ENCODE measurements at regions not wholly inside any gene's neighbourhood (a gene's known extent, or its start where the extent isn't known, plus 50 kb on each side); places are given as distances from the start of the nearest gene placed in this dataset.

- no peak for DNase-seq (ENCODE audit: extremely low spot score, unreplicated experiment)
- Mint-ChIP-seq H3K27ac (no peak overlapping the region), H3K9me3 (no peaks in the 10 kb centered on the region), H3K27me3 (no peaks in the 10 kb centered on the region), H3K4me1 (ENCODE audit: unreplicated experiment) (no peaks in the 10 kb centered on the region), H3K36me3 (no peaks in the 10 kb centered on the region), H3K4me3 (no peak overlapping the region)
- TF ChIP-seq, protein P1, sequence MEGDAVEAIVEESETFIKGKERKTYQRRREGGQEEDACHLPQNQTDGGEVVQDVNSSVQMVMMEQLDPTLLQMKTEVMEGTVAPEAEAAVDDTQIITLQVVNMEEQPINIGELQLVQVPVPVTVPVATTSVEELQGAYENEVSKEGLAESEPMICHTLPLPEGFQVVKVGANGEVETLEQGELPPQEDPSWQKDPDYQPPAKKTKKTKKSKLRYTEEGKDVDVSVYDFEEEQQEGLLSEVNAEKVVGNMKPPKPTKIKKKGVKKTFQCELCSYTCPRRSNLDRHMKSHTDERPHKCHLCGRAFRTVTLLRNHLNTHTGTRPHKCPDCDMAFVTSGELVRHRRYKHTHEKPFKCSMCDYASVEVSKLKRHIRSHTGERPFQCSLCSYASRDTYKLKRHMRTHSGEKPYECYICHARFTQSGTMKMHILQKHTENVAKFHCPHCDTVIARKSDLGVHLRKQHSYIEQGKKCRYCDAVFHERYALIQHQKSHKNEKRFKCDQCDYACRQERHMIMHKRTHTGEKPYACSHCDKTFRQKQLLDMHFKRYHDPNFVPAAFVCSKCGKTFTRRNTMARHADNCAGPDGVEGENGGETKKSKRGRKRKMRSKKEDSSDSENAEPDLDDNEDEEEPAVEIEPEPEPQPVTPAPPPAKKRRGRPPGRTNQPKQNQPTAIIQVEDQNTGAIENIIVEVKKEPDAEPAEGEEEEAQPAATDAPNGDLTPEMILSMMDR (conservative IDR thresholded peaks at IDR 0.05) = no peak
These were observed 441.7 kb downstream of the CBLN2 start for GRCh38 chr18:72102412-72102811.

DNA sequence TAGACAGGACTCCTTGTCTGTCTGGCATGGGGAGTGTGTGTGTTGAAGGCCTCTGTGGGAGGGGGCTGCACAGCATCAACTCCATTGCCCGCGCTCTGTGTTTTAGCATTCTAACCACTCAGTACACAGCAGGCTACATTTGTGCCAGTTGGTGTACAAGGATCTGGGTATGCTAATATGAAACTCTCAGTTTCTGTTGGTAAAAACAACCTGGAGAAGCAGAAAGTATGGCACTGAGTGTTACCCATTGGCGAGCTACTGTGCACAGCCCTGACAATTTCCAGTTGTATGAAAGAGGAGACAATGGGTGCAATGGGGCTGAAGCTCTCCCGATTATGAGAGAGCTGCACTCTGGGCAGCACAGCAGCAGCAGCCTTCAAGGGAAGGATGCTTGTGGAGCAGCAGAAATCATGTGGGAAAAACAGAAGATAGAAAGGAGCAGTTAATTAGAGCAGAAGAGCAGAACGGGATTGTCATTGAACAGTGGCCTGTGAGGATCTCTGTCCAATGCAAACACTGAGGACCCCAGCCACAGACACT, 443.6 kb downstream of the CBLN2 start:
- H3K27ac Mint-ChIP-seq = no peak overlapping the region
- H3K4me1 Mint-ChIP-seq (ENCODE audit: unreplicated experiment) = no peaks in the 10 kb centered on the region
- no peak overlapping the region for H3K4me3 Mint-ChIP-seq
- no peaks in the 10 kb centered on the region for H3K36me3 Mint-ChIP-seq
- no peaks in the 10 kb centered on the region for H3K9me3 Mint-ChIP-seq
- no peak for DNase-seq (ENCODE audit: extremely low spot score, unreplicated experiment)
- no peaks in the 10 kb centered on the region for H3K27me3 Mint-ChIP-seq
- TF ChIP-seq, protein P1 (conservative IDR thresholded peaks at IDR 0.05) = no peak

- Mint-ChIP-seq H3K36me3 (no peaks in the 10 kb centered on the region), H3K27ac (no peak overlapping the region)
- no peak for DNase-seq (ENCODE audit: extremely low spot score, unreplicated experiment)
These were observed 452.8 kb downstream of the CBLN2 start for GRCh38 chr18:72091369-72091768.

GRCh38 chr18:72089432-72089831, 454.7 kb downstream of the CBLN2 start:
- Mint-ChIP-seq H3K4me3 (no peak overlapping the region), H3K9me3 (no peaks in the 10 kb centered on the region), H3K27me3 (peaks cover 13% of the 10 kb centered on the region), H3K27ac (no peak overlapping the region), H3K4me1 (ENCODE audit: unreplicated experiment) (no peaks in the 10 kb centered on the region), H3K36me3 (no peaks in the 10 kb centered on the region)
- TF ChIP-seq, protein P1 (conservative IDR thresholded peaks at IDR 0.05) = no peak
- DNase-seq (ENCODE audit: extremely low spot score, unreplicated experiment) = no peak

More at GRCh38 chr18:72091369-72091768, 452.8 kb downstream of the CBLN2 start:
- Mint-ChIP-seq H3K4me1 (ENCODE audit: unreplicated experiment) (no peaks in the 10 kb centered on the region), H3K9me3 (no peaks in the 10 kb centered on the region), H3K27me3 (peaks cover 7% of the 10 kb centered on the region), H3K4me3 (no peak overlapping the region)
- TF ChIP-seq, protein P1 (conservative IDR thresholded peaks at IDR 0.05) = no peak

GRCh38 chr18:72086421-72086820, 457.7 kb downstream of the CBLN2 start:
- Mint-ChIP-seq H3K4me3 (no peak overlapping the region), H3K27ac (no peak overlapping the region), H3K36me3 (no peaks in the 10 kb centered on the region), H3K27me3 (peaks cover 13% of the 10 kb centered on the region), H3K4me1 (ENCODE audit: unreplicated experiment) (no peaks in the 10 kb centered on the region), H3K9me3 (no peaks in the 10 kb centered on the region)
- DNase-seq (ENCODE audit: extremely low spot score, unreplicated experiment) = no peak
- TF ChIP-seq, protein P1 (conservative IDR thresholded peaks at IDR 0.05) = peak; percentile 75

DNA sequence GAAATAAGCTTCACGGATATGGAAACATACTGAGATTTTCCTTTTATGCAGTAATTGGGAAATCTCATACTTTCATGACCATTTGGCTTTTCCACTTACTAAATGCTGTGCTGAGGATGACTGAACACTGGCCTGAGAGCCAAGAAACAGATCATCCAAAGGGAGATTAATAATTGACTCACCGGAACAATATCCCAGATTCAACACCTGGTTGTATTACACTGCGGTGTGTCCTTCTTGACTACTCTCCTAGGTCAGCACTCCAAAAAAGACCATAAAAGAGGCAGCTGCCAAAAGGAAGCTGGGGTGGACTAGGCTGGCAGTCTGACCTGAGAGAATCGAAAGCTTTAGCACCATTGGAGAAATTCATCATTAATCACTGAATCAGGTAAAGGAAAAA, 469.1 kb downstream of the CBLN2 start:
- H3K9me3 Mint-ChIP-seq = no peaks in the 10 kb centered on the region
- no peaks in the 10 kb centered on the region for H3K36me3 Mint-ChIP-seq
- TF ChIP-seq, protein P1 (conservative IDR thresholded peaks at IDR 0.05) = no peak
- no peak for DNase-seq (ENCODE audit: extremely low spot score, unreplicated experiment)
- no peaks in the 10 kb centered on the region for H3K27me3 Mint-ChIP-seq
- no peak overlapping the region for H3K4me3 Mint-ChIP-seq
- H3K4me1 Mint-ChIP-seq (ENCODE audit: unreplicated experiment) = no peaks in the 10 kb centered on the region
- H3K27ac Mint-ChIP-seq = no peak overlapping the region

Measured in type B pancreatic cell (in vitro differentiated cells).